NCI-H146 (cell line): ENCODE measurements at regions not wholly inside any gene's neighbourhood (a gene's known extent, or its start where the extent isn't known, plus 50 kb on each side); places are given as distances from the start of the nearest gene placed in this dataset.

Experiments
- DNase-seq: peaks from one replicate; lab custom pipeline; 2025; lab: John Stamatoyannopoulos, UW

- DNase-seq = no peak
These were observed 51.4 kb upstream of the SOX2 start for GRCh38 chr3:181660337-181660736.

GRCh38 chr3:181637456-181637855, 74.3 kb upstream of the SOX2 start:
- no peak for DNase-seq

GRCh38 chr3:181637056-181637455, 74.7 kb upstream of the SOX2 start:
- no peak for DNase-seq

- no peak for DNase-seq
These were observed 76.6 kb upstream of the SOX2 start for GRCh38 chr3:181635141-181635540.

- peak; percentile 37 for DNase-seq
These were observed 78.2 kb upstream of the SOX2 start for GRCh38 chr3:181633556-181633955.

GRCh38 chr3:181631901-181632300, 79.8 kb upstream of the SOX2 start:
- peak; percentile 82 for DNase-seq

GRCh38 chr3:181630853-181631252, 80.9 kb upstream of the SOX2 start:
- no peak for DNase-seq

GRCh38 chr3:181629711-181630110, 82.0 kb upstream of the SOX2 start:
- no peak for DNase-seq

GRCh38 chr3:181629029-181629428, 82.7 kb upstream of the SOX2 start:
- no peak for DNase-seq

- no peak for DNase-seq
These were observed 83.3 kb upstream of the SOX2 start for GRCh38 chr3:181628384-181628783.

- DNase-seq = peak; percentile 81
These were observed 85.7 kb upstream of the SOX2 start for GRCh38 chr3:181626036-181626435.

- peak; percentile 99 for DNase-seq
These were observed 87.6 kb upstream of the SOX2 start for GRCh38 chr3:181623924-181624694.

- no peak for DNase-seq
These were observed 89.4 kb upstream of the SOX2 start for GRCh38 chr3:181622365-181622764.

GRCh38 chr3:181619897-181620296, 91.8 kb upstream of the SOX2 start:
- DNase-seq = no peak

GRCh38 chr3:181618260-181618659, 93.5 kb upstream of the SOX2 start:
- DNase-seq = no peak

GRCh38 chr3:181616088-181617070, 95.3 kb upstream of the SOX2 start:
- peak; percentile 30 for DNase-seq

GRCh38 chr3:181615666-181616065, 96.1 kb upstream of the SOX2 start:
- DNase-seq = no peak

- DNase-seq = no peak
These were observed 96.8 kb upstream of the SOX2 start for GRCh38 chr3:181614878-181615277.

- DNase-seq = no peak
These were observed 97.9 kb upstream of the SOX2 start for GRCh38 chr3:181613813-181614212.

GRCh38 chr3:181613191-181613590, 98.5 kb upstream of the SOX2 start:
- no peak for DNase-seq

GRCh38 chr3:181610973-181611265, 100.8 kb upstream of the SOX2 start:
- DNase-seq = peak; percentile 95

GRCh38 chr3:181610083-181610972, 101.4 kb upstream of the SOX2 start:
- peak; percentile 78 for DNase-seq
